Omental fat pad (tissue), 3 donors: ENCODE measurements at regions not wholly inside any gene's neighbourhood (a gene's known extent, or its start where the extent isn't known, plus 50 kb on each side); places are given as distances from the start of the nearest gene placed in this dataset.
"Not testable (repeated sequence)": the region's sequence is repeated elsewhere in the genome, so short reads cannot be mapped to it uniquely, and the experiment has no call there.

Experiments used
- ATAC-seq: fragments of 150-250 bp; one replicate; pipeline ENCODE4 v1.9.1; 2016; ENCODE audit warnings: mild to moderate bottlenecking, moderate library complexity; ENCODE audit not compliant: low FRiP score
- DNase-seq: peaks from one replicate; pipeline ENCODE4 v3.0.0-alpha.2; 2019; ENCODE audit warnings: low spot score
- TF ChIP-seq, protein P1 (sequence below), 3 donors: fragments of 450-650 bp; IDR thresholded peaks; one replicate each; pipeline ENCODE4 v1.5.1; 2016 to 2017; ENCODE audit warnings: antibody characterized with exemption in 3 of 3, mild to moderate bottlenecking in 3 of 3, moderate library complexity in 2 of 3

- no peak for ATAC-seq
- no peak for DNase-seq
- TF ChIP-seq, protein P1, sequence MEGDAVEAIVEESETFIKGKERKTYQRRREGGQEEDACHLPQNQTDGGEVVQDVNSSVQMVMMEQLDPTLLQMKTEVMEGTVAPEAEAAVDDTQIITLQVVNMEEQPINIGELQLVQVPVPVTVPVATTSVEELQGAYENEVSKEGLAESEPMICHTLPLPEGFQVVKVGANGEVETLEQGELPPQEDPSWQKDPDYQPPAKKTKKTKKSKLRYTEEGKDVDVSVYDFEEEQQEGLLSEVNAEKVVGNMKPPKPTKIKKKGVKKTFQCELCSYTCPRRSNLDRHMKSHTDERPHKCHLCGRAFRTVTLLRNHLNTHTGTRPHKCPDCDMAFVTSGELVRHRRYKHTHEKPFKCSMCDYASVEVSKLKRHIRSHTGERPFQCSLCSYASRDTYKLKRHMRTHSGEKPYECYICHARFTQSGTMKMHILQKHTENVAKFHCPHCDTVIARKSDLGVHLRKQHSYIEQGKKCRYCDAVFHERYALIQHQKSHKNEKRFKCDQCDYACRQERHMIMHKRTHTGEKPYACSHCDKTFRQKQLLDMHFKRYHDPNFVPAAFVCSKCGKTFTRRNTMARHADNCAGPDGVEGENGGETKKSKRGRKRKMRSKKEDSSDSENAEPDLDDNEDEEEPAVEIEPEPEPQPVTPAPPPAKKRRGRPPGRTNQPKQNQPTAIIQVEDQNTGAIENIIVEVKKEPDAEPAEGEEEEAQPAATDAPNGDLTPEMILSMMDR (IDR thresholded peaks at IDR 0.05) = no peak
Observed at GRCh38 chr12:59446116-59446515, 149.7 kb upstream of the SLC16A7 start.

DNA sequence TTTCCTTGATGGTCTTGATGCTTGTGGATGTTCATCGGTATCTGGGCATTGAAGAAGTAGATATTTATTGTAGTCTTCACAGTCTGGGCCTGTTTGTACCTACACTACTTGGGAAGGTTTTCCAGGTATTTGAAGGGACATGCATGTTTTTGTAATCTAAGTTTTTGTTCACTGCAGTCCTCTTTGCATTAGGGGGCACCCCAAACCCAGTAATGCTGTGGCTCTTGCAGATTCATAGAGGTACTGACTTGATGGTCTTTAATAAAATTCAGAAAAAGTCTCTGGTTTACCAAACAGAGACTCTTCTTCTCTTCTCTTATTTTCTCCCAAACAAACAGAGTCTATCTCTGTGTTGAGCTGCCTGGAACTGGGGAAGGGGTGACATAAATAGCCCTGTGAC lies 150.9 kb upstream of the SLC16A7 start:
- TF ChIP-seq, protein P1 (IDR thresholded peaks at IDR 0.05) = no peak
- ATAC-seq (no peak), DNase-seq (no peak)

- TF ChIP-seq, protein P1 (IDR thresholded peaks at IDR 0.05) = no peak
- DNase-seq = no peak
- no peak for ATAC-seq
Observed at GRCh38 chr12:59432057-59432456, 163.8 kb upstream of the SLC16A7 start.

- TF ChIP-seq, protein P1 (IDR thresholded peaks at IDR 0.05) = no peak
- ATAC-seq (no peak), DNase-seq (no peak)
Observed at GRCh38 chr12:59431266-59431665, 164.6 kb upstream of the SLC16A7 start.

GRCh38 chr12:59429766-59430165 lies 166.1 kb upstream of the SLC16A7 start:
- TF ChIP-seq, protein P1 (IDR thresholded peaks at IDR 0.05) = no peak
- no peak for ATAC-seq

DNA sequence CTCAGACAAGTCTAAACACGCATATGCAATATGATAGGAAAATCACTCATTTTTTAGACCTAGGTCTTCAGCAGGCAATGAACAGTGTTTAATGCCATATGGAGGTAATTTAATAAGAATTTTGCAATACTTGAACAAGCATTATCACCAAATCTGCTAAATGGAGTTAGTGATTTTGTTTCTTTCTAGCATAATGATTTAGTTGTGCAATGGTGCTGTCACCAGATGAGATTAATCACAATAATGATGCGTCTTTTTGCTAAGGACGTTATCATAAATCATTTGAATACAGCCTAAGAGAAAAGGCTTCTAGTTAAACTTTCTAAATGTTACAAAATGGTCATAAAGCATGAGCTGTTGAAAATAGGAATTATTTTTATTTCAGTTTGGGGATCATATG lies 170.0 kb upstream of the SLC16A7 start:
- TF ChIP-seq, protein P1 (IDR thresholded peaks at IDR 0.05) = no peak
- DNase-seq (no peak), ATAC-seq (no peak)

More at GRCh38 chr12:59429766-59430165, 166.1 kb upstream of the SLC16A7 start:
- DNase-seq = no peak

DNA sequence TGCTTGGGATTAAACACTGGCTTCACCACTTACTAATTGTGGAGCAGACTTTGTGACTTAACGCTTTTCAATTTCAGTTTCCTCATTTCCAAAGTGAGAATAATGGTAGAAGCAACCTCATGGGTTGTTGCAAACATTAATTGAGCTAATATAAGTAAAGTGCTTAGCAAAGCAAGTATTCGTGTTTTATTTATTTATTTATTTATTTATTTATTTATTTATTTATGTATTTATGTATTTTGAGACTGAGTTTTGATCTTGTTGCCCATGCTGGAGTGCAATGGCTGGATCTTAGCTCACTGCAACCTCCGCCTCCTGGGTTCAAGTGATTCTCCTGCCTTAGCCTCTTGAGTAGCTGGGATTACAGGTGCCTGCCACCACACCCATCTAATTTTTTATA lies 171.2 kb upstream of the SLC16A7 start:
- not testable (repeated sequence) for ATAC-seq, DNase-seq

DNA sequence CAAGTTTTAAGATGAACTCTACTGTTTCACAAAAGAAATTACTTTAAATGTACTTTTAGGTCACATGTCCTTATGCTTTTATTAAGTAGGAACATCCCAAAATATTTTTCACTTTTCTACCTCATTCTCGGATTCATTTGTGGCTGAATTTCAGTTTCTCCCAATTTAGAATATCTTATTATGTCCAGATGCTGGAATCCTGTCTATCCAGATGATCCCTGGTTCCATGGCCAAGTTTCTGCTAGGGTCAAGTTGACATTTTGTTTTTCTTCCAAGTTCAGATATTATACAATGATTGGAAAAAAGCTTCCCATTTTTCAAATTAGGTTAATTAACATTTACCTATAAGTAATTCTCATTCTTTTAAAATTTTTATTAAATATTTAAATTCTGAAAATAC lies 181.8 kb upstream of the SLC16A7 start:
- no peak for ATAC-seq
- TF ChIP-seq, protein P1 (IDR thresholded peaks at IDR 0.05) = no peak
- no peak for DNase-seq
